Activated CD4-positive, alpha-beta memory T cell treated with anti-CD3 and anti-CD28 coated beads for 36 hours (primary cell): ENCODE measurements at regions not wholly inside any gene's neighbourhood (a gene's known extent, or its start where the extent isn't known, plus 50 kb on each side); places are given as distances from the start of the nearest gene placed in this dataset.

Source experiments
- CTCF ChIA-PET: fragments of 350-600 bp; sonication (Branson Sonifier 250); formaldehyde crosslinking; loops from one replicate; lab custom pipeline; 2021; ENCODE audit warnings: antibody characterized with exemption, inconsistent platforms; lab: Charles Lee
- POLR2A ChIA-PET: fragments of 350-600 bp; sonication (Branson Sonifier 250); formaldehyde crosslinking; loops from one replicate; lab custom pipeline; 2021; ENCODE audit warnings: antibody characterized with exemption; lab: Charles Lee
- DNase-seq: peaks from one replicate; pipeline ENCODE4 v3.0.0-alpha.2; 2020
- H3K27ac Mint-ChIP-seq: one replicate; pipeline ENCODE4 v1.8.0; 2021; ENCODE audit warnings: mixed read lengths
- H3K27me3 Mint-ChIP-seq: one replicate; pipeline ENCODE4 v1.8.0; 2021; ENCODE audit warnings: mixed read lengths
- H3K36me3 Mint-ChIP-seq: one replicate; pipeline ENCODE4 v1.8.0; 2021; ENCODE audit warnings: mixed read lengths
- H3K4me1 Mint-ChIP-seq: one replicate; pipeline ENCODE4 v1.8.0; 2021; ENCODE audit warnings: low read depth, mixed read lengths
- H3K4me3 Mint-ChIP-seq: one replicate; pipeline ENCODE4 v1.8.0; 2021; ENCODE audit warnings: mild to moderate bottlenecking, mixed read lengths
- H3K9me3 Mint-ChIP-seq: one replicate; pipeline ENCODE4 v1.8.0; 2021; ENCODE audit warnings: mixed read lengths
- intact Hi-C: fragments of 100-400 bp; cut with micrococcal nuclease; formaldehyde crosslinking; loops from one replicate; pipeline ENCODE4 v1.15.1; 2023

GRCh38 chr16:5488581-5488980, 391.0 kb upstream of the EEF2KMT start:
- Mint-ChIP-seq H3K27ac (no peak overlapping the region), H3K4me3 (no peak overlapping the region), H3K9me3 (no peaks in the 10 kb centered on the region), H3K36me3 (no peaks in the 10 kb centered on the region), H3K27me3 (no peaks in the 10 kb centered on the region), H3K4me1 (no peaks in the 10 kb centered on the region)
- POLR2A ChIA-PET, result no interaction called here
- DNase-seq, result no peak
- CTCF ChIA-PET, result no interaction called here
- intact Hi-C loops, result no loop called here

- no peak for DNase-seq
- ChIA-PET POLR2A (no interaction called here), CTCF (no interaction called here)
- Mint-ChIP-seq H3K27ac (no peak overlapping the region), H3K27me3 (no peaks in the 10 kb centered on the region), H3K4me3 (no peak overlapping the region), H3K4me1 (no peaks in the 10 kb centered on the region), H3K36me3 (no peaks in the 10 kb centered on the region), H3K9me3 (no peaks in the 10 kb centered on the region)
- intact Hi-C loops, result no loop called here
These were observed 390.1 kb upstream of the EEF2KMT start for GRCh38 chr16:5487728-5488127.

- no peaks in the 10 kb centered on the region for H3K27me3 Mint-ChIP-seq
- POLR2A ChIA-PET, result no interaction called here
- intact Hi-C loops, result no loop called here
- no peak overlapping the region for H3K4me3 Mint-ChIP-seq
- H3K36me3 Mint-ChIP-seq, result no peaks in the 10 kb centered on the region
- no peak for DNase-seq
- H3K9me3 Mint-ChIP-seq, result no peaks in the 10 kb centered on the region
- no peaks in the 10 kb centered on the region for H3K4me1 Mint-ChIP-seq
- H3K27ac Mint-ChIP-seq, result no peak overlapping the region
- CTCF ChIA-PET, result no interaction called here
These were observed 384.7 kb upstream of the EEF2KMT start for GRCh38 chr16:5482256-5482655.

- ChIA-PET POLR2A (no interaction called here), CTCF (no interaction called here)
- intact Hi-C loops, result no loop called here
- Mint-ChIP-seq H3K9me3 (no peaks in the 10 kb centered on the region), H3K4me3 (no peak overlapping the region), H3K27ac (no peak overlapping the region), H3K4me1 (no peaks in the 10 kb centered on the region), H3K27me3 (peaks cover 1% of the 10 kb centered on the region), H3K36me3 (no peaks in the 10 kb centered on the region)
- DNase-seq, result no peak
These were observed 383.0 kb upstream of the EEF2KMT start for GRCh38 chr16:5480431-5481195.

GRCh38 chr16:5479926-5480325, 382.3 kb upstream of the EEF2KMT start:
- ChIA-PET CTCF (no interaction called here), POLR2A (interaction anchor here (1.1 kb wide), 1 partner anchor 10 kb away, joined by 3 read pairs; no protein-coding TSS in a partner anchor)
- Mint-ChIP-seq H3K27me3 (peaks cover 1% of the 10 kb centered on the region), H3K36me3 (no peaks in the 10 kb centered on the region), H3K27ac (no peak overlapping the region), H3K9me3 (no peaks in the 10 kb centered on the region), H3K4me1 (no peaks in the 10 kb centered on the region), H3K4me3 (no peak overlapping the region)
- intact Hi-C loops, result no loop called here
- no peak for DNase-seq

GRCh38 chr16:5478036-5478435, 380.4 kb upstream of the EEF2KMT start:
- peaks cover 1% of the 10 kb centered on the region for H3K27me3 Mint-ChIP-seq
- POLR2A ChIA-PET, result interaction anchor here (0.5 kb wide), 1 partner anchor 68 kb away, joined by 3 read pairs; no protein-coding TSS in a partner anchor
- no peaks in the 10 kb centered on the region for H3K9me3 Mint-ChIP-seq
- DNase-seq, result no peak
- intact Hi-C loops, result no loop called here
- H3K36me3 Mint-ChIP-seq, result no peaks in the 10 kb centered on the region
- H3K27ac Mint-ChIP-seq, result no peak overlapping the region
- CTCF ChIA-PET, result interaction anchor here (0.9 kb wide), 1 partner anchor 12 kb away, joined by 3 read pairs; no protein-coding TSS in a partner anchor
- H3K4me1 Mint-ChIP-seq, result no peaks in the 10 kb centered on the region
- no peak overlapping the region for H3K4me3 Mint-ChIP-seq

GRCh38 chr16:5477251-5477650, 379.7 kb upstream of the EEF2KMT start:
- no peaks in the 10 kb centered on the region for H3K9me3 Mint-ChIP-seq
- CTCF ChIA-PET, result no interaction called here
- DNase-seq, result no peak
- H3K4me1 Mint-ChIP-seq, result no peaks in the 10 kb centered on the region
- intact Hi-C loops, result no loop called here
- no peak overlapping the region for H3K27ac Mint-ChIP-seq
- POLR2A ChIA-PET, result no interaction called here
- H3K36me3 Mint-ChIP-seq, result no peaks in the 10 kb centered on the region
- peaks cover 4% of the 10 kb centered on the region for H3K27me3 Mint-ChIP-seq
- no peak overlapping the region for H3K4me3 Mint-ChIP-seq

- H3K27me3 Mint-ChIP-seq, result peaks cover 4% of the 10 kb centered on the region
- H3K36me3 Mint-ChIP-seq, result no peaks in the 10 kb centered on the region
- no peak overlapping the region for H3K4me3 Mint-ChIP-seq
- POLR2A ChIA-PET, result no interaction called here
- intact Hi-C loops, result no loop called here
- no peak for DNase-seq
- no peaks in the 10 kb centered on the region for H3K4me1 Mint-ChIP-seq
- H3K27ac Mint-ChIP-seq, result no peak overlapping the region
- peaks cover 2% of the 10 kb centered on the region for H3K9me3 Mint-ChIP-seq
- CTCF ChIA-PET, result no interaction called here
These were observed 375.0 kb upstream of the EEF2KMT start for GRCh38 chr16:5472552-5472951.

GRCh38 chr16:5468488-5468887, 370.9 kb upstream of the EEF2KMT start:
- intact Hi-C loops, result no loop called here
- H3K4me3 Mint-ChIP-seq, result no peak overlapping the region
- no peak for DNase-seq
- peaks cover 2% of the 10 kb centered on the region for H3K9me3 Mint-ChIP-seq
- no peaks in the 10 kb centered on the region for H3K4me1 Mint-ChIP-seq
- no peaks in the 10 kb centered on the region for H3K36me3 Mint-ChIP-seq
- ChIA-PET POLR2A (no interaction called here), CTCF (no interaction called here)
- H3K27me3 Mint-ChIP-seq, result peaks cover 3% of the 10 kb centered on the region
- H3K27ac Mint-ChIP-seq, result no peak overlapping the region

GRCh38 chr16:5467552-5467951, 370.0 kb upstream of the EEF2KMT start:
- no peak overlapping the region for H3K27ac Mint-ChIP-seq
- ChIA-PET CTCF (no interaction called here), POLR2A (no interaction called here)
- no peaks in the 10 kb centered on the region for H3K4me1 Mint-ChIP-seq
- peaks cover 2% of the 10 kb centered on the region for H3K9me3 Mint-ChIP-seq
- H3K27me3 Mint-ChIP-seq, result peaks cover 2% of the 10 kb centered on the region
- no peak overlapping the region for H3K4me3 Mint-ChIP-seq
- intact Hi-C loops, result no loop called here
- no peak for DNase-seq
- H3K36me3 Mint-ChIP-seq, result no peaks in the 10 kb centered on the region

- no peak overlapping the region for H3K27ac Mint-ChIP-seq
- CTCF ChIA-PET, result interaction anchor here (0.6 kb wide), 1 partner anchor 36 kb away, joined by 5 read pairs; no protein-coding TSS in a partner anchor
These were observed 369.0 kb upstream of the EEF2KMT start for GRCh38 chr16:5466551-5466950.

GRCh38 chr16:5465714-5466113, 368.1 kb upstream of the EEF2KMT start:
- Mint-ChIP-seq H3K27me3 (no peaks in the 10 kb centered on the region), H3K36me3 (no peaks in the 10 kb centered on the region), H3K27ac (no peak overlapping the region), H3K4me3 (no peak overlapping the region), H3K4me1 (no peaks in the 10 kb centered on the region), H3K9me3 (peaks cover 2% of the 10 kb centered on the region)
- intact Hi-C loops, result no loop called here
- CTCF ChIA-PET, result no interaction called here
- DNase-seq, result no peak
- POLR2A ChIA-PET, result no interaction called here

More at GRCh38 chr16:5466551-5466950, 369.0 kb upstream of the EEF2KMT start:
- no peak overlapping the region for H3K4me3 Mint-ChIP-seq
- H3K36me3 Mint-ChIP-seq, result no peaks in the 10 kb centered on the region
- H3K9me3 Mint-ChIP-seq, result peaks cover 2% of the 10 kb centered on the region
- H3K4me1 Mint-ChIP-seq, result no peaks in the 10 kb centered on the region
- intact Hi-C loops, result no loop called here
- H3K27me3 Mint-ChIP-seq, result no peaks in the 10 kb centered on the region
- no peak for DNase-seq
- POLR2A ChIA-PET, result no interaction called here

- intact Hi-C loops, result no loop called here
- no peak for DNase-seq
- ChIA-PET CTCF (no interaction called here), POLR2A (no interaction called here)
- Mint-ChIP-seq H3K27me3 (no peaks in the 10 kb centered on the region), H3K27ac (no peak overlapping the region), H3K4me3 (no peak overlapping the region), H3K4me1 (no peaks in the 10 kb centered on the region), H3K9me3 (peaks cover 2% of the 10 kb centered on the region), H3K36me3 (no peaks in the 10 kb centered on the region)
These were observed 366.2 kb upstream of the EEF2KMT start for GRCh38 chr16:5463820-5464219.
